GM12872 (cell line): ENCODE measurements at regions not wholly inside any gene's neighbourhood (a gene's known extent, or its start where the extent isn't known, plus 50 kb on each side); places are given as distances from the start of the nearest gene placed in this dataset.

Experiments
- TF ChIP-seq, protein P1 (sequence below): IDR thresholded peaks from 3 replicates; pipeline ENCODE4 v1.5.1; 2011; ENCODE audit warnings: low read depth, mild to moderate bottlenecking, low read length, moderate library complexity; ENCODE audit not compliant: insufficient read depth

DNA sequence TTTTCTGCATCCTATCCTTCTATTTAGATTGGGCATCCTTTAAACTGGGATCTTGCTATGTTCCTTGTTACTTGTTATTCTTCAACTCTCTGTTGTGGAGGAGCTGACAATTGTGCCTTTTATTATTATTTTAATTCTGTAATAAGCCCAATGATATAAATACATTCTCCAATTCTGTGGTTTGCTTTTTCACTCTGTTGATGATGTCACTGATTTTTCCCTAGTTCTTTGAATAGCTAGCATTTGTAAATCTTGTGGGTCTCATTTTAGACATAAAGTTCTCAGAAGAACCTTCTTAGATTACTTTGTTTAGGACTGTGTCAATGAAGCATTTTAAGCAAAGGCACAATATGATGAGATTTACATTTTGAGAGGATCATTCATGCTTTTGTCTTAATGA lies 79.5 kb upstream of the SLC8A1 start:
- TF ChIP-seq, protein P1, sequence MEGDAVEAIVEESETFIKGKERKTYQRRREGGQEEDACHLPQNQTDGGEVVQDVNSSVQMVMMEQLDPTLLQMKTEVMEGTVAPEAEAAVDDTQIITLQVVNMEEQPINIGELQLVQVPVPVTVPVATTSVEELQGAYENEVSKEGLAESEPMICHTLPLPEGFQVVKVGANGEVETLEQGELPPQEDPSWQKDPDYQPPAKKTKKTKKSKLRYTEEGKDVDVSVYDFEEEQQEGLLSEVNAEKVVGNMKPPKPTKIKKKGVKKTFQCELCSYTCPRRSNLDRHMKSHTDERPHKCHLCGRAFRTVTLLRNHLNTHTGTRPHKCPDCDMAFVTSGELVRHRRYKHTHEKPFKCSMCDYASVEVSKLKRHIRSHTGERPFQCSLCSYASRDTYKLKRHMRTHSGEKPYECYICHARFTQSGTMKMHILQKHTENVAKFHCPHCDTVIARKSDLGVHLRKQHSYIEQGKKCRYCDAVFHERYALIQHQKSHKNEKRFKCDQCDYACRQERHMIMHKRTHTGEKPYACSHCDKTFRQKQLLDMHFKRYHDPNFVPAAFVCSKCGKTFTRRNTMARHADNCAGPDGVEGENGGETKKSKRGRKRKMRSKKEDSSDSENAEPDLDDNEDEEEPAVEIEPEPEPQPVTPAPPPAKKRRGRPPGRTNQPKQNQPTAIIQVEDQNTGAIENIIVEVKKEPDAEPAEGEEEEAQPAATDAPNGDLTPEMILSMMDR = no peak

DNA sequence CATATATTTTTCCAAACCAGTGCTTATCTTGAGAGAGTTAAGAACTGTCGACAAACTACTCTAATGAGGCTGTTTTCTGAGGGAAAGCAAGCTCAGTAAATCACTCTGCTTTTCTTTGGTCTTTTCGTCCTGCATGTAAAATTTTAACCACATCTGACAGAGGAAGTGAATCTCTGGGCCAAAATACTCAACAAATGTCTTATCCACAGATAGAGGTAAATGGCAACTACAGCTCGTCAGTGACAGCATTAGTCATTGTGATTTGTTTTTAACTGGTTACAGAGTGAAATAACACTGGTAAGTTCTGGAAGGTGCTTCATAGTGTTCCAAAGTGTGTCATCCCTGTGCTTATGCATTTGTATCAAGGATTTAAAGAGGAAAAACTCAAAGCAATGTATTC lies 82.6 kb upstream of the SLC8A1 start:
- TF ChIP-seq, protein P1 = no peak

DNA sequence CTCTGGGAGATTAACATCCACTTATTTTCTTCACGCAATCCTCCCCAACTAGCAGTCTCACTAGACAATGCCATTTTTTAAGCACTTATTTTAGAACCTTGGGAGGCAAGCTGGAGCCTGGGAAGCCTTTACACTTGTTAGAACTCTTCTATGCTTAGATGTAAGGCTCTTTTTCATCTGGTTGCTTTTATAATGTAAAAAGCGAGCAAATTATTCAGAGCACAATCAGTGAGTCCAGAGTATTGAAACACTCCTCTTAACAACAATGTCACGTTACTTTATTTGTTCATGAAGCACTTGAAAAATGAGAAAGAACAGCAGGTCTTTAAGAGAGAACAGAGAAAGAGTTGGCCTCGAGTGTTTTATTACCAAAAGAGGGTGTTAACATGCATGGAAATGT lies 84.1 kb upstream of the SLC8A1 start:
- TF ChIP-seq, protein P1 = no peak

DNA sequence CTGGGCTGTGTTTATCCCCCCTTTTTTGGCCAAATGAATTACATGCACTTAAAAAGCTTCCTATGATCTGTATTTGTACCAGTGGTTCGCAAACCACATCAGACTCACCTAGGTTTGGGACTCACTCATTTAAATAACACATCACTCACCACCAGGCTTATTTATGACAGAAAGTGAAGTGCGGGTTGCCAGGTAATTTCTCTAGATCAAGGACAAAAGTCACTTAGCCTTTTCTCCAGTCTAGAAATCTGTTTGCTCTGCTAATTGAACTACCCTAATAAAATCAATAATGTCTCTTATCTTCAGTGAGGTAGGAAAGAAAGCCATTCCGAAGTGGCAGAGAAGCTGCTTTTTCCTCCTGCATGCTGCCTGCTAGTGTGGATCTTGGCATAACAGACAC lies 88.1 kb upstream of the SLC8A1 start:
- TF ChIP-seq, protein P1 = no peak

DNA sequence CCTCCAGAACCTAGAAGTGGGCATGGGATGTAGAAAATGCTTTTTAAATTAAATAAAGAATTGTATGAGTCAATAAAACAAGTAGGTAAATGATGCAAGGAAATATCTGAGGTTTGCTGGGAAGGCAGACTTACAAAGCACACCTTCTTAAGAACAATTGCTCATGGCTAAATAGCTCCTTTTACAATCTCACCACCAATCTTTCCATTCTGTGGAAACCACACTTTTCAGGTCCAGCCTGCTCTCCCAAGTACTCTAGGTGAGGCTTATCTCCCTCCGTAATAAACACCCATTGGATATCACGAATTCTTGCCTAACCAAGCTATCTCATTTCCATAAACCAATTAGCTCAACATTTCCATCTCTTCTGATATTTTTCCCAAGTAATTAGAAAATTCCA lies 91.5 kb upstream of the SLC8A1 start:
- TF ChIP-seq, protein P1 = no peak

DNA sequence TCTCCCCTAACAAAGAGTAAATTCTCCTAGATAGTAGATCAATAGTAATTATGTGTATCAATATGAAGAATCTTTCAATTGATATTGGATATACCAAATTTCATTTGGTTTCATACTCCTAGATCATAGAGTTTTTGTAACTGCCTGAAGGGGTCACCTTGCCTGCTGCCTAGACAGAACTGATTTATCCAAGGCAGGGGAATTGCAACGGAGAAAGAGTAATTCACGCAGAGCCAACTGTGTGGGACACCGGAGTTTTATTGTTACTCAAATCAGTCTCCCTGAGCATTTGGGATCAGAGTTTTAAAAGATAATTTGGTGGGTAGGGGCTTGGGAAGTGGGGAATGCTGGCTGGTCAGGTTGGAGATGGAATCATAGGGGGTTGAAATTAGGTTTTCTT lies 92.2 kb upstream of the SLC8A1 start:
- TF ChIP-seq, protein P1 = no peak

DNA sequence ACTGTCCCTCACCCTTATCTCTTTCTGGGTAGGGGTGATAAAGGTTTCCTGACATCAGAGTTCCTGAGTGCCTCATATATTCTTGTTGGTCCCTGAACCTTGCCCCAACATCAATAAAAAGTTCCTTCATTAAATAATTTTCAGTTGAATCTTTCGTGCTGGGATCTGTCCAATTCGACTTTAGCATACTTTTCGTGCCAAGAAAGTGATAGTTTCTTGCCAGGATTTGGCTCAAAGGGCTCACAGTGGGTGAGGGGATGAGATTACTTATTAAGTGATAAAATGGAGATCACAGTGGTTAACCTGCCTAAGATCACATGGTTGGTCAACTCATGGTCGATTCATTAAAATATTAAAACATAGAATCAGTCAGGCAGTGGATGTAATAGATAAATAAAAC lies 93.8 kb upstream of the SLC8A1 start:
- TF ChIP-seq, protein P1 = no peak
